Prostate gland (tissue), 2 donors: ENCODE measurements at regions not wholly inside any gene's neighbourhood (a gene's known extent, or its start where the extent isn't known, plus 50 kb on each side); places are given as distances from the start of the nearest gene placed in this dataset.

Experiments used
- DNase-seq: peaks from one replicate; pipeline ENCODE4 v3.0.0-alpha.2; 2019; ENCODE audit warnings: low spot score
- H3K27ac ChIP-seq, 2 donors: fragments of 200-600 bp; sonication (generic); 2 replicates each; pipeline ENCODE4 v1.5.1; 2017 to 2019
- H3K27me3 ChIP-seq: fragments of 200-600 bp; sonication (generic); replicated peaks from 2 replicates; pipeline ENCODE4 v1.5.1; 2019; ENCODE audit not compliant: insufficient read depth
- H3K36me3 ChIP-seq, 2 donors: fragments of 200-600 bp; sonication (generic); 1 replicate in 1 of 2; 2 replicates in 1 of 2; pipeline versions ENCODE4 v1.5.1 to v1.8.1; 2017 to 2019
- H3K4me1 ChIP-seq: fragments of 200-600 bp; sonication (generic); replicated peaks from 2 replicates; pipeline ENCODE4 v1.5.1; 2019
- H3K4me3 ChIP-seq, 2 donors: fragments of 200-600 bp; sonication (generic); 2 replicates each; pipeline ENCODE4 v1.5.1; 2017 to 2019
- H3K9me3 ChIP-seq: fragments of 200-600 bp; sonication (generic); 2 replicates; pipeline ENCODE4 v1.5.1; 2017
- POLR2A ChIP-seq: fragments of 450-650 bp; IDR thresholded peaks from one replicate; pipeline ENCODE4 v1.6.1; 2016; ENCODE audit warnings: antibody characterized with exemption, mild to moderate bottlenecking
- POLR2AphosphoS5 ChIP-seq: sonication (generic); formaldehyde crosslinking; IDR thresholded peaks from one replicate; pipeline ENCODE4 v1.6.1; 2017; ENCODE audit warnings: antibody characterized with exemption
- WGBS: methylation state at CpG from one replicate; pipeline ENCODE4 v1.1.5; 2018; 5-methylcytosine and 5-hydroxymethylcytosine counted together
- intact Hi-C: fragments of 100-400 bp; cut with DNase I; formaldehyde crosslinking; loops from one replicate; pipeline ENCODE4 v1.14.2; 2022
- TF ChIP-seq, protein P1 (sequence below), 4 experiments: fragments of 200-600 bp in 2 of 4; fragments of 450-650 bp in 2 of 4; sonication (generic) in 2 of 4; IDR thresholded peaks; 1 replicate in 3 of 4; 2 replicates in 1 of 4; pipeline ENCODE4 v1.5.1; 2016 to 2019; ENCODE audit warnings: antibody characterized with exemption in 4 of 4, mild to moderate bottlenecking in 2 of 4, moderate library complexity in 2 of 4

DNA sequence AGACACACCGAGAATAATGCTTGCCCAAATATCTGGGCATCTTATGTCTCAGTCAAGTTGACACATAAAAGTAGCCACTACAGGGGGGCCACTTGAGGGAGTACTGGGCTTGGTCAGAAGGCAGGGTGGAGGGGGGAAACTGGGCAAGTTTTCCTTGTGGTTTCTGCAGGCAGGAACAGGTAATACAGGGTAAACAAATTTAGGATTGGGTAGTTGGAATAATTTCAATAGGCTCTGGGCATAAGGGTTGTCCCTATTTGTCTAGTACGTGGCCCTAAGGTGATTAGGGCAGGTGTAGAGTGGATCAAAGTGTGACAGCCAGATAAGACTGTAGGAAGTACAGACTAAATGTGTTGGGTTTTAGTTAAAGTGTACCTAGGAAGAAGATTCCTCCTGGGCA is 353.1 kb downstream of the TLE4 start:
- H3K27me3 ChIP-seq: no peaks in the 10 kb centered on the region
- H3K9me3 ChIP-seq: no peaks in the 10 kb centered on the region
- H3K4me3 ChIP-seq: no peak overlapping the region
- no peaks in the 10 kb centered on the region for H3K4me1 ChIP-seq
- no peak for TF ChIP-seq POLR2A
- TF ChIP-seq, protein P1, sequence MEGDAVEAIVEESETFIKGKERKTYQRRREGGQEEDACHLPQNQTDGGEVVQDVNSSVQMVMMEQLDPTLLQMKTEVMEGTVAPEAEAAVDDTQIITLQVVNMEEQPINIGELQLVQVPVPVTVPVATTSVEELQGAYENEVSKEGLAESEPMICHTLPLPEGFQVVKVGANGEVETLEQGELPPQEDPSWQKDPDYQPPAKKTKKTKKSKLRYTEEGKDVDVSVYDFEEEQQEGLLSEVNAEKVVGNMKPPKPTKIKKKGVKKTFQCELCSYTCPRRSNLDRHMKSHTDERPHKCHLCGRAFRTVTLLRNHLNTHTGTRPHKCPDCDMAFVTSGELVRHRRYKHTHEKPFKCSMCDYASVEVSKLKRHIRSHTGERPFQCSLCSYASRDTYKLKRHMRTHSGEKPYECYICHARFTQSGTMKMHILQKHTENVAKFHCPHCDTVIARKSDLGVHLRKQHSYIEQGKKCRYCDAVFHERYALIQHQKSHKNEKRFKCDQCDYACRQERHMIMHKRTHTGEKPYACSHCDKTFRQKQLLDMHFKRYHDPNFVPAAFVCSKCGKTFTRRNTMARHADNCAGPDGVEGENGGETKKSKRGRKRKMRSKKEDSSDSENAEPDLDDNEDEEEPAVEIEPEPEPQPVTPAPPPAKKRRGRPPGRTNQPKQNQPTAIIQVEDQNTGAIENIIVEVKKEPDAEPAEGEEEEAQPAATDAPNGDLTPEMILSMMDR (IDR thresholded peaks at IDR 0.05): no peak
- no peak for TF ChIP-seq POLR2AphosphoS5
- WGBS: 34% methylated on average over 2 of the region's 2 CpGs
- H3K36me3 ChIP-seq: no peaks in the 10 kb centered on the region
- intact Hi-C loops: no loop called here
- no peak for DNase-seq
- no peak overlapping the region for H3K27ac ChIP-seq

DNA sequence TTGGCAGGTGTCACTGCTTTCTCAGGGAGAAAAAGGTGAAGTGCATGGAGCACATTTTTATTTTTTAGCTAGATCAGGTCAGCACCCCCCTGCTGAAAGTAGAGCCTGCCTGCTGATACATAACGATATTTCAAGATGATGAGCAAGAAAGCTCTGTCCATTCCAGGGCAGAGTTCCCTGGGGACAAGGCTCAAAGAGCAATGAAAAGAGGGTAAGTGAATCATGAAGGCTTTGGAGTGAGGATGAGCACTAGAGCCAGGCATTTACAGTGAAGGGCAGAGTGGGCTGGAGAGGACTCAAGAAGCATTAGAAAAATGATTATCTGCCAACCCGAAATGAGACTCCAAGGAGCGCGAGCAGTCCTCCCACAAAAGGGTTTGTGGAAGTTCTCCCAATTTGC is 345.7 kb downstream of the TLE4 start:
- Histone ChIP-seq H3K27me3 (no peaks in the 10 kb centered on the region), H3K36me3 (no peaks in the 10 kb centered on the region), H3K27ac (no peak overlapping the region), H3K4me3 (no peak overlapping the region), H3K4me1 (no peaks in the 10 kb centered on the region), H3K9me3 (no peaks in the 10 kb centered on the region)
- no peak for DNase-seq
- WGBS: 78% methylated on average over 4 of the region's 4 CpGs
- TF ChIP-seq, protein P1 (IDR thresholded peaks at IDR 0.05): no peak
- TF ChIP-seq POLR2AphosphoS5 (no peak), POLR2A (no peak)
- intact Hi-C loops: no loop called here

DNA sequence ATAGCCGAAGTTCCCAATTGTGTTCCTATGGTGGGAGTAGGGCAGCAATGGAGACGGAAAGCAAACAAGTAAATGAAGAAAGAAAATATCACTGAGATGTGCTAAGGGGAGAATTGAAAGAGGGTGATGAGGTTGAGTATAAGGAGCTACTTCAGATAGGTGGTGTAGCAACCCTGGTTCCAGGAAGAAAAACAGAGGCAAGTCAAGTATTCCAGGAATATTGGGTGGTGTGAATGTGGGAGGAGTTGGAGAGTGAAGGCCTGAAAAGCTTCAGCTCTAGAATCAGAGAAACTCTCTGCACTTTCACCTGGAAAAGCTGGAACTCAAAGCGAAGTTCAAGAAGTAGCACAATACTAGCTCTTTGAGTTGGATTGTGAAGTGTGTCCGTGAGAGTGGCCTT is 342.1 kb downstream of the TLE4 start:
- Histone ChIP-seq H3K27me3 (no peaks in the 10 kb centered on the region), H3K27ac (no peak overlapping the region), H3K4me3 (no peak overlapping the region), H3K36me3 (no peaks in the 10 kb centered on the region), H3K9me3 (no peaks in the 10 kb centered on the region), H3K4me1 (no peaks in the 10 kb centered on the region)
- no peak for DNase-seq
- intact Hi-C loops: no loop called here
- 98% methylated on average over 4 of the region's 4 CpGs for WGBS
- TF ChIP-seq POLR2AphosphoS5 (no peak), POLR2A (no peak)
- TF ChIP-seq, protein P1 (IDR thresholded peaks at IDR 0.05): no peak

DNA sequence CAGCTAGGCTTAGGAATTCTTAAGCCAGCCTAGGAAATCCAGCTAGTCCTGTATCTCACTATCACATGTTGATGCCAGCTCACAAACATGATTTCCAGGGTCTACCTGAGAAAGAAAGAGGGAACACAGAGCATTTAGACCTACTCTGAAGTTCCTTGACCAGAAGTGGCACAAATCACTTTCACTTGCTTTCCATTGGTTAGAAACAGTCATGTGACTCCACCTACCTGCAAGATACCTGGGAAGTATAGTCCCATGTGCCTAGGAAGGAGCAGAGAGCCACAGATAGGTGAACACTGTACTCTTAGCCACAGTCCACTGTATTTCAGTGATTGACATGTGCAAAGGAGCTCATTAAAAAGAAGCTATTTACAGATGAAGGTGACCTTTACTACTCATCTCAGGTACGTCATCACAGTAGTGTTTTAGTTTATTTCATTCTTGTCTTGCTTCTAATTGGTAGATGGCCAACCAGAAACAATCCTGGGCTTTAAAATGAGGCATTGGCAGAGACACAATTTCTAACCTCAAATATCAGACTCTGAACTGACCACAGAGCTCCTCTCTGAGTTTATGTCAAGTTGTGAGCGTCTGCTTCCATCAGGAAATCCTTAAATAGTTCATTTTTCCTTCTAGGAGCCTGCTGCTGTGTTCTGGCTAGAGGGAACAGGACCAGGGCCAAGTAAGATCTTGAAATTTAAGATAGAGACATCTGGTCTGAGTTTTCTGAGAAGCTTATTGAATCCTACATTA is 340.7 kb downstream of the TLE4 start:
- WGBS: 61% methylated on average over 2 of the region's 2 CpGs
- H3K36me3 ChIP-seq: no peaks in the 10 kb centered on the region
- TF ChIP-seq POLR2AphosphoS5: no peak
- TF ChIP-seq POLR2A: no peak
- TF ChIP-seq, protein P1 (IDR thresholded peaks at IDR 0.05): no peak
- H3K4me1 ChIP-seq: no peaks in the 10 kb centered on the region
- H3K27me3 ChIP-seq: no peaks in the 10 kb centered on the region
- H3K27ac ChIP-seq: no peak overlapping the region
- no peaks in the 10 kb centered on the region for H3K9me3 ChIP-seq
- no peak overlapping the region for H3K4me3 ChIP-seq
- DNase-seq: no peak
- intact Hi-C loops: no loop called here

DNA sequence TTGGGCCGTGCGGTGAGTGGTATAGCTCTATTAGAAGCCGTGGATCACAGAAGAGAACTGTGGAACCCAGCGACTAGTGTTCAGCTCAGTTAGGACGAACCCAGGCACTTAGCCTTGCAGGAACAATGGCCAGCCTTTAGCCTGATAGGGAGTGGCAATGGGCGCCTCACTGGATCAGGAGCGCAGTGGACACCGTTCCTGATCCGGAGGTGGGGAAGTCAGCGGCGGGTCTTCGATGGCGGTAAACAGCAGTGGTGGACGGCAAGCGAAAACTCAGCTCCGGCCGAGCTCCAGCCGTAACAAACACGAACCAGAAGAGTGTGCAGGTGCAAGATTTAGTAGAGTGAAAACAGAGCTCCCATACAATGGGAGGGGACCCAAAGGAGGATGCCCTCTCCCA is 340.0 kb downstream of the TLE4 start:
- Histone ChIP-seq H3K4me3 (no peak overlapping the region), H3K4me1 (no peaks in the 10 kb centered on the region), H3K27me3 (no peaks in the 10 kb centered on the region), H3K9me3 (no peaks in the 10 kb centered on the region), H3K27ac (no peak overlapping the region), H3K36me3 (no peaks in the 10 kb centered on the region)
- TF ChIP-seq POLR2A (no peak), POLR2AphosphoS5 (no peak)
- TF ChIP-seq, protein P1 (IDR thresholded peaks at IDR 0.05): no peak
- intact Hi-C loops: no loop called here
- no peak for DNase-seq
- 98% methylated on average over 19 of the region's 19 CpGs for WGBS
